ES-I3 (cell line): ENCODE measurements at regions not wholly inside any gene's neighbourhood (a gene's known extent, or its start where the extent isn't known, plus 50 kb on each side); places are given as distances from the start of the nearest gene placed in this dataset.

Source experiments
- H3K36me3 ChIP-seq: 2 replicates; pipeline ENCODE4 v1.6.1; 2013; ENCODE audit warnings: mild to moderate bottlenecking, low read length, control low read depth, moderate library complexity; ENCODE audit not compliant: insufficient read depth
- H3K4me1 ChIP-seq: 2 replicates; pipeline ENCODE4 v1.6.1; 2013; ENCODE audit warnings: mild to moderate bottlenecking, control low read depth, low read length; ENCODE audit not compliant: insufficient read depth
- H3K9ac ChIP-seq: 2 replicates; pipeline ENCODE4 v1.6.1; 2013; ENCODE audit warnings: low read depth, mild to moderate bottlenecking, low read length, moderate library complexity
- H3K9me3 ChIP-seq: 2 replicates; pipeline ENCODE4 v1.6.1; 2013; ENCODE audit warnings: mild to moderate bottlenecking, low read length, moderate library complexity; ENCODE audit not compliant: control insufficient read depth, insufficient read depth

GRCh38 chr10:106198275-106198674 is 966.2 kb downstream of the SORCS1 start:
- Histone ChIP-seq H3K4me1 (no peaks in the 10 kb centered on the region), H3K9ac (no peak overlapping the region), H3K36me3 (no peaks in the 10 kb centered on the region), H3K9me3 (no peaks in the 10 kb centered on the region)

GRCh38 chr10:106189292-106189691 is 975.2 kb downstream of the SORCS1 start:
- H3K36me3 ChIP-seq = no peaks in the 10 kb centered on the region

GRCh38 chr10:106185951-106186350 is 978.6 kb downstream of the SORCS1 start:
- H3K4me1 ChIP-seq = no peaks in the 10 kb centered on the region
- no peaks in the 10 kb centered on the region for H3K9me3 ChIP-seq
- H3K9ac ChIP-seq = no peak overlapping the region
- no peaks in the 10 kb centered on the region for H3K36me3 ChIP-seq

More at GRCh38 chr10:106189292-106189691, 975.2 kb downstream of the SORCS1 start:
- H3K9me3 ChIP-seq = no peaks in the 10 kb centered on the region
- H3K4me1 ChIP-seq = no peaks in the 10 kb centered on the region
- H3K9ac ChIP-seq = no peak overlapping the region

GRCh38 chr10:106183041-106183440 is 981.5 kb downstream of the SORCS1 start:
- H3K4me1 ChIP-seq = no peaks in the 10 kb centered on the region

GRCh38 chr10:106182542-106182941 is 982.0 kb downstream of the SORCS1 start:
- Histone ChIP-seq H3K36me3 (no peaks in the 10 kb centered on the region), H3K4me1 (no peaks in the 10 kb centered on the region), H3K9me3 (no peaks in the 10 kb centered on the region), H3K9ac (no peak overlapping the region)

More at GRCh38 chr10:106183041-106183440, 981.5 kb downstream of the SORCS1 start:
- H3K9me3 ChIP-seq = no peaks in the 10 kb centered on the region
- no peaks in the 10 kb centered on the region for H3K36me3 ChIP-seq
- H3K9ac ChIP-seq = no peak overlapping the region

GRCh38 chr10:106181501-106181900 is 983.0 kb downstream of the SORCS1 start:
- Histone ChIP-seq H3K9me3 (no peaks in the 10 kb centered on the region), H3K9ac (no peak overlapping the region), H3K4me1 (no peaks in the 10 kb centered on the region), H3K36me3 (no peaks in the 10 kb centered on the region)

- Histone ChIP-seq H3K36me3 (no peaks in the 10 kb centered on the region), H3K9ac (no peak overlapping the region), H3K9me3 (no peaks in the 10 kb centered on the region), H3K4me1 (no peaks in the 10 kb centered on the region)
These were observed 985.1 kb downstream of the SORCS1 start for GRCh38 chr10:106179430-106179829.

- no peaks in the 10 kb centered on the region for H3K4me1 ChIP-seq
- no peaks in the 10 kb centered on the region for H3K9me3 ChIP-seq
- H3K36me3 ChIP-seq = no peaks in the 10 kb centered on the region
- no peak overlapping the region for H3K9ac ChIP-seq
These were observed 988.6 kb downstream of the SORCS1 start for GRCh38 chr10:106175760-106176377.

GRCh38 chr10:106173838-106174237 is 990.7 kb downstream of the SORCS1 start:
- no peaks in the 10 kb centered on the region for H3K36me3 ChIP-seq
- H3K9ac ChIP-seq = no peak overlapping the region
- H3K4me1 ChIP-seq = no peaks in the 10 kb centered on the region
- no peaks in the 10 kb centered on the region for H3K9me3 ChIP-seq

- Histone ChIP-seq H3K36me3 (no peaks in the 10 kb centered on the region), H3K4me1 (no peaks in the 10 kb centered on the region), H3K9ac (no peak overlapping the region), H3K9me3 (no peaks in the 10 kb centered on the region)
These were observed 995.3 kb downstream of the SORCS1 start for GRCh38 chr10:106169241-106169640.

- no peaks in the 10 kb centered on the region for H3K4me1 ChIP-seq
- H3K9me3 ChIP-seq = no peaks in the 10 kb centered on the region; the same call in 1 of the 2 replicates
- H3K36me3 ChIP-seq = no peaks in the 10 kb centered on the region
- no peak overlapping the region for H3K9ac ChIP-seq
These were observed 996.6 kb downstream of the SORCS1 start for GRCh38 chr10:106167946-106168345.

- H3K36me3 ChIP-seq = no peaks in the 10 kb centered on the region
These were observed 1006.3 kb downstream of the SORCS1 start for GRCh38 chr10:106158241-106158640.

GRCh38 chr10:106147021-106147420 is 1017.5 kb downstream of the SORCS1 start:
- H3K9ac ChIP-seq = no peak overlapping the region
- no peaks in the 10 kb centered on the region for H3K36me3 ChIP-seq
- H3K9me3 ChIP-seq = no peaks in the 10 kb centered on the region
- no peaks in the 10 kb centered on the region for H3K4me1 ChIP-seq

More at GRCh38 chr10:106158241-106158640, 1006.3 kb downstream of the SORCS1 start:
- no peaks in the 10 kb centered on the region for H3K4me1 ChIP-seq
- no peaks in the 10 kb centered on the region for H3K9me3 ChIP-seq
- H3K9ac ChIP-seq = no peak overlapping the region

- H3K9me3 ChIP-seq = no peaks in the 10 kb centered on the region
- no peaks in the 10 kb centered on the region for H3K36me3 ChIP-seq
- H3K9ac ChIP-seq = no peak overlapping the region
- no peaks in the 10 kb centered on the region for H3K4me1 ChIP-seq
These were observed 1024.6 kb downstream of the SORCS1 start for GRCh38 chr10:106139915-106140314.

GRCh38 chr10:106136175-106136574 is 1028.3 kb downstream of the SORCS1 start:
- H3K4me1 ChIP-seq = no peaks in the 10 kb centered on the region
- no peaks in the 10 kb centered on the region for H3K36me3 ChIP-seq
- H3K9ac ChIP-seq = no peak overlapping the region
- H3K9me3 ChIP-seq = no peaks in the 10 kb centered on the region
